AG08396 (cell line): ENCODE measurements at regions not wholly inside any gene's neighbourhood (a gene's known extent, or its start where the extent isn't known, plus 50 kb on each side); places are given as distances from the start of the nearest gene placed in this dataset.
"Not testable (repeated sequence)": the region's sequence is repeated elsewhere in the genome, so short reads cannot be mapped to it uniquely, and the experiment has no call there.

ENCODE experiments used
- DNase-seq: peaks from one replicate; pipeline ENCODE4 v3.0.0; 2012; ENCODE audit warnings: low spot score, mixed read lengths

GRCh38 chrX:45986971-45987370, 558.2 kb downstream of the ZNF674 start:
- no peak for DNase-seq

- no peak for DNase-seq
Observed at GRCh38 chrX:45986081-45986480, 559.1 kb downstream of the ZNF674 start.

GRCh38 chrX:45982958-45983727, 562.1 kb downstream of the ZNF674 start:
- not testable (repeated sequence) for DNase-seq

GRCh38 chrX:45980726-45981125, 564.5 kb downstream of the ZNF674 start:
- no peak for DNase-seq

- DNase-seq = no peak
Observed at GRCh38 chrX:45975633-45976032, 569.6 kb downstream of the ZNF674 start.

- DNase-seq = no peak
Observed at GRCh38 chrX:45972636-45973035, 572.6 kb downstream of the ZNF674 start.

GRCh38 chrX:45959567-45959966, 585.7 kb downstream of the ZNF674 start:
- DNase-seq = no peak

- no peak for DNase-seq
Observed at GRCh38 chrX:45956191-45956870, 588.9 kb downstream of the ZNF674 start.

- no peak for DNase-seq
Observed at GRCh38 chrX:45955661-45956060, 589.6 kb downstream of the ZNF674 start.

GRCh38 chrX:45954026-45954425, 591.2 kb downstream of the ZNF674 start:
- DNase-seq = no peak

- no peak for DNase-seq
Observed at GRCh38 chrX:45952030-45952429, 593.2 kb downstream of the ZNF674 start.

GRCh38 chrX:45935408-45935807, 609.8 kb downstream of the ZNF674 start:
- no peak for DNase-seq

GRCh38 chrX:45912316-45912715, 632.9 kb downstream of the ZNF674 start:
- no peak for DNase-seq

- DNase-seq = no peak
Observed at GRCh38 chrX:45907786-45908185, 637.4 kb downstream of the ZNF674 start.

- no peak for DNase-seq
Observed at GRCh38 chrX:45903781-45904201, 641.4 kb downstream of the ZNF674 start.

- no peak for DNase-seq
Observed at GRCh38 chrX:45900766-45901615, 644.2 kb downstream of the ZNF674 start.

- no peak for DNase-seq
Observed at GRCh38 chrX:45894864-45895645, 650.2 kb downstream of the ZNF674 start.

GRCh38 chrX:45889471-45889870, 655.8 kb downstream of the ZNF674 start:
- no peak for DNase-seq

- no peak for DNase-seq
Observed at GRCh38 chrX:45888518-45888917, 656.7 kb downstream of the ZNF674 start.

GRCh38 chrX:45885931-45886330, 659.3 kb downstream of the ZNF674 start:
- DNase-seq = no peak

GRCh38 chrX:45879512-45879911, 665.7 kb downstream of the ZNF674 start:
- no peak for DNase-seq

GRCh38 chrX:45876206-45876605, 669.0 kb downstream of the ZNF674 start:
- DNase-seq = no peak
